ENCODE measurements at regions not wholly inside any gene's neighbourhood (a gene's known extent, or its start where the extent isn't known, plus 50 kb on each side); places are given as distances from the start of the nearest gene placed in this dataset.

- no peak for TF ChIP-seq CTCF (IDR thresholded peaks at IDR 0.05; ENCODE audit: low read depth, low read length)
- TF ChIP-seq EZH2phosphoT487 (IDR thresholded peaks at IDR 0.05; ENCODE audit: low read depth): no peak
Measured at GRCh38 chr5:133854554-133854953, 113.9 kb downstream of the C5orf15 start.

Measured in OCI-LY3 (cell line).